Bronchial epithelial cell (primary cell): ENCODE measurements at regions not wholly inside any gene's neighbourhood (a gene's known extent, or its start where the extent isn't known, plus 50 kb on each side); places are given as distances from the start of the nearest gene placed in this dataset.

ENCODE experiments used
- DNase-seq: peaks from one replicate; pipeline ENCODE4 v3.0.0-alpha.2; 2010; ENCODE audit warnings: low read depth
- FAIRE-seq: peaks from 2 replicates; lab custom pipeline; 2011; peaks lifted over from hg19 to GRCh38; lab: Jason Lieb, UNC
- H3K27me3 ChIP-seq: 2 replicates; pipeline ENCODE4 v1.5.1; 2011; ENCODE audit warnings: low read length; ENCODE audit not compliant: control insufficient read depth, insufficient read depth
- H3K36me3 ChIP-seq: 2 replicates; pipeline ENCODE4 v1.5.1; 2011; ENCODE audit warnings: low read length; ENCODE audit not compliant: control insufficient read depth, insufficient read depth
- H3K4me3 ChIP-seq: 2 replicates; pipeline ENCODE4 v1.5.1; 2011; ENCODE audit warnings: mild to moderate bottlenecking, low read depth, low read length, control low read depth
- CTCF ChIP-seq: IDR thresholded peaks from 2 replicates; pipeline ENCODE4 v1.5.1; 2011; ENCODE audit warnings: mild to moderate bottlenecking, moderate library complexity, low read length, control low read depth, inconsistent platforms; ENCODE audit not compliant: insufficient read depth, severe bottlenecking

- no peak for FAIRE-seq
- Histone ChIP-seq H3K4me3 (no peak overlapping the region), H3K36me3 (no peaks in the 10 kb centered on the region), H3K27me3 (no peaks in the 10 kb centered on the region)
- no peak for DNase-seq
- no peak for TF ChIP-seq CTCF
Observed at GRCh38 chr16:79407461-79408135, 192.9 kb downstream of the MAF start.

GRCh38 chr16:79407005-79407404, 193.5 kb downstream of the MAF start:
- DNase-seq (no peak), FAIRE-seq (no peak)
- no peak for TF ChIP-seq CTCF

GRCh38 chr16:79404571-79404970, 196.0 kb downstream of the MAF start:
- DNase-seq, result no peak
- Histone ChIP-seq H3K4me3 (no peak overlapping the region), H3K36me3 (no peaks in the 10 kb centered on the region), H3K27me3 (no peaks in the 10 kb centered on the region)
- no peak for TF ChIP-seq CTCF
- no peak for FAIRE-seq

More at GRCh38 chr16:79407005-79407404, 193.5 kb downstream of the MAF start:
- Histone ChIP-seq H3K27me3 (no peaks in the 10 kb centered on the region), H3K4me3 (no peak overlapping the region), H3K36me3 (no peaks in the 10 kb centered on the region)

GRCh38 chr16:79403534-79403933, 197.0 kb downstream of the MAF start:
- TF ChIP-seq CTCF, result no peak
- DNase-seq (no peak), FAIRE-seq (no peak)
- no peaks in the 10 kb centered on the region for H3K27me3 ChIP-seq
- H3K4me3 ChIP-seq, result no peak overlapping the region
- H3K36me3 ChIP-seq, result no peaks in the 10 kb centered on the region

GRCh38 chr16:79402920-79403319, 197.6 kb downstream of the MAF start:
- Histone ChIP-seq H3K27me3 (no peaks in the 10 kb centered on the region), H3K36me3 (no peaks in the 10 kb centered on the region), H3K4me3 (no peak overlapping the region)
- no peak for TF ChIP-seq CTCF
- DNase-seq (no peak), FAIRE-seq (no peak)

- H3K27me3 ChIP-seq, result no peaks in the 10 kb centered on the region
- H3K4me3 ChIP-seq, result no peak overlapping the region
- no peak for DNase-seq
- TF ChIP-seq CTCF, result no peak
- no peak for FAIRE-seq
- no peaks in the 10 kb centered on the region for H3K36me3 ChIP-seq
Observed at GRCh38 chr16:79402356-79402755, 198.2 kb downstream of the MAF start.
